IMR-90 (cell line): ENCODE measurements at regions not wholly inside any gene's neighbourhood (a gene's known extent, or its start where the extent isn't known, plus 50 kb on each side); places are given as distances from the start of the nearest gene placed in this dataset.

Source experiments
- ATAC-seq: fragments of 200-7000 bp; cut with Tn5 transposase; 2 replicates; pipeline ENCODE4 v1.9.1; 2020; ENCODE audit warnings: low read depth, mild to moderate bottlenecking, moderate library complexity
- BruUV-seq: library from RNA; stranded (reverse); fragments of 400-500 nt; replicated peaks from 2 replicates; lab custom pipeline; 2021; lab: Mats Ljungman, UMichigan
- CTCF ChIA-PET: fragments of 300-600 bp; formaldehyde crosslinking; extraction: SDS; loops from one replicate; lab custom pipeline; 2021; ENCODE audit warnings: antibody characterized with exemption; lab: Yijun Ruan, JAX
- POLR2A ChIA-PET: fragments of 300-600 bp; sonication (Branson Sonifier 250); formaldehyde crosslinking; loops from one replicate; lab custom pipeline; 2022; ENCODE audit warnings: antibody characterized with exemption; ENCODE audit not compliant: unreplicated experiment; lab: Charles Lee
- DNase-seq: peaks from one replicate; pipeline ENCODE4 v3.0.0; 2013
- H2AFZ ChIP-seq: replicated peaks from 2 replicates; pipeline ENCODE3; 2013; ENCODE audit warnings: low read length, mild to moderate bottlenecking; ENCODE audit not compliant: poor library complexity
- H2AK5ac ChIP-seq: 2 replicates; pipeline ENCODE4 v1.6.1; 2013; ENCODE audit warnings: low read depth, low read length, inconsistent platforms
- H2AK9ac ChIP-seq: replicated peaks from 2 replicates; pipeline ENCODE3; 2013; ENCODE audit warnings: mild to moderate bottlenecking, low read depth, low read length, moderate library complexity; ENCODE audit not compliant: poor library complexity
- H2BK120ac ChIP-seq: 2 replicates; pipeline ENCODE4 v1.6.1; 2013; ENCODE audit warnings: low read depth, low read length, inconsistent platforms
- H2BK15ac ChIP-seq: 3 replicates; pipeline ENCODE4 v1.6.1; 2013; ENCODE audit warnings: low read depth, low read length, inconsistent platforms
- H2BK20ac ChIP-seq: 2 replicates; pipeline ENCODE4 v1.6.1; 2013; ENCODE audit warnings: low read depth, mild to moderate bottlenecking, inconsistent platforms, low read length, moderate library complexity
- H2BK5ac ChIP-seq: 2 replicates; pipeline ENCODE4 v1.6.1; 2013; ENCODE audit warnings: mild to moderate bottlenecking, low read depth, low read length, inconsistent platforms; ENCODE audit not compliant: poor library complexity, severe bottlenecking
- H3K14ac ChIP-seq: replicated peaks from 2 replicates; pipeline ENCODE4 v1.6.1; 2013; ENCODE audit warnings: low read depth, low read length, inconsistent platforms
- H3K18ac ChIP-seq: 2 replicates; pipeline ENCODE4 v1.6.1; 2013; ENCODE audit warnings: low read depth, low read length, control low read depth
- H3K23ac ChIP-seq: 2 replicates; pipeline ENCODE4 v1.6.1; 2013; ENCODE audit warnings: low read depth, low read length, inconsistent platforms
- H3K27ac ChIP-seq: 2 replicates; pipeline ENCODE4 v1.5.1; 2013; ENCODE audit warnings: mild to moderate bottlenecking, control low read depth, low read length; ENCODE audit not compliant: insufficient read depth
- H3K27me3 ChIP-seq: 2 replicates; pipeline ENCODE4 v1.6.1; 2013; ENCODE audit warnings: low read length; ENCODE audit not compliant: control insufficient read depth, insufficient read depth
- H3K36me3 ChIP-seq: 2 replicates; pipeline ENCODE4 v1.6.1; 2013; ENCODE audit warnings: low read length, mixed read lengths; ENCODE audit not compliant: control insufficient read depth, insufficient read depth
- H3K4ac ChIP-seq: 2 replicates; pipeline ENCODE4 v1.6.1; 2013; ENCODE audit warnings: low read depth, low read length, inconsistent platforms
- H3K4me1 ChIP-seq: 2 replicates; pipeline ENCODE4 v1.6.1; 2013; ENCODE audit warnings: low read length, mixed read lengths; ENCODE audit not compliant: control insufficient read depth, insufficient read depth
- H3K4me2 ChIP-seq: 2 replicates; pipeline ENCODE4 v1.6.1; 2013; ENCODE audit warnings: low read depth, mild to moderate bottlenecking, control low read depth, low read length, moderate library complexity
- H3K4me3 ChIP-seq: 2 replicates; pipeline ENCODE4 v1.5.1; 2013; ENCODE audit warnings: low read depth, mild to moderate bottlenecking, control low read depth, low read length, moderate library complexity; ENCODE audit not compliant: insufficient read depth
- H3K56ac ChIP-seq: 2 replicates; pipeline ENCODE4 v1.6.1; 2013; ENCODE audit warnings: low read length, inconsistent platforms; ENCODE audit not compliant: insufficient read depth; ENCODE audit errors: extremely low read depth
- H3K79me1 ChIP-seq, 2 experiments: 2 replicates each; pipeline ENCODE4 v1.6.1; 2013; ENCODE audit warnings: low read length in 2 of 2, inconsistent platforms in 1 of 2, low read depth in 1 of 2
- H3K9ac ChIP-seq: 2 replicates; pipeline ENCODE4 v1.6.1; 2013; ENCODE audit warnings: low read depth, low read length, control low read depth
- H3K9me1 ChIP-seq: 2 replicates; pipeline ENCODE4 v1.6.1; 2013; ENCODE audit warnings: low read length, inconsistent platforms; ENCODE audit not compliant: insufficient read depth
- H3K9me3 ChIP-seq: 2 replicates; pipeline ENCODE4 v1.6.1; 2013; ENCODE audit warnings: low read length; ENCODE audit not compliant: control insufficient read depth, insufficient read depth
- H4K20me1 ChIP-seq: 2 replicates; pipeline ENCODE4 v1.6.1; 2013; ENCODE audit warnings: low read length, inconsistent platforms; ENCODE audit not compliant: insufficient read depth
- H4K5ac ChIP-seq: 2 replicates; pipeline ENCODE4 v1.6.1; 2013; ENCODE audit warnings: mild to moderate bottlenecking, low read depth, low read length, control low read depth
- H4K8ac ChIP-seq, 2 experiments: 2 replicates each; pipeline ENCODE4 v1.6.1; 2013; ENCODE audit warnings: low read depth in 2 of 2, low read length in 2 of 2, control low read depth in 1 of 2, inconsistent platforms in 1 of 2
- H4K91ac ChIP-seq: 2 replicates; pipeline ENCODE4 v1.6.1; 2013; ENCODE audit warnings: low read depth, low read length, inconsistent platforms; ENCODE audit not compliant: insufficient read depth
- MAZ ChIP-seq: IDR thresholded peaks from 2 replicates; pipeline ENCODE4 v1.6.1; 2012; ENCODE audit warnings: low read depth, mild to moderate bottlenecking, low read length, improper control_type of control experiment, moderate library complexity, borderline replicate concordance
- SMC3 ChIP-seq: fragments of 150-350 bp; IDR thresholded peaks from 2 replicates; pipeline ENCODE4 v1.6.1; 2016; ENCODE audit warnings: low read depth, mild to moderate bottlenecking, antibody characterized with exemption, low read length, moderate library complexity
- WGBS, 2 experiments: methylation state at CpG; one replicate each; pipeline versions ENCODE4 v1.1.5 to v1.1.7; 2013; ENCODE audit warnings: missing lambda C conversion rate in 2 of 2; ENCODE audit not compliant: insufficient read length in 1 of 2; ENCODE audit errors: extremely low coverage in 2 of 2; 5-methylcytosine and 5-hydroxymethylcytosine counted together
- dilution Hi-C: fragments of 300-500 bp; cut with HindIII; formaldehyde crosslinking; loops from one replicate; pipeline ENCODE4 v1.14.3; 2018; ENCODE audit warnings: low sequenced_read_pairs; ENCODE audit not compliant: unreplicated experiment
- in situ Hi-C: fragments of 300-500 bp; cut with MboI; formaldehyde crosslinking; loops from 3 replicates; pipeline ENCODE4 v1.14.3; 2019; ENCODE audit warnings: low sequenced_read_pairs, inconsistent platforms, mixed read lengths
- intact Hi-C: fragments of 100-400 bp; cut with micrococcal nuclease; formaldehyde crosslinking; loops from 2 replicates; pipeline ENCODE4 v1.10.0; 2022
- TF ChIP-seq, protein P1 (sequence below): conservative IDR thresholded peaks from 2 replicates; pipeline ENCODE4 v1.5.1; 2012; ENCODE audit warnings: mild to moderate bottlenecking, low read depth, low read length, improper control_type of control experiment

DNA sequence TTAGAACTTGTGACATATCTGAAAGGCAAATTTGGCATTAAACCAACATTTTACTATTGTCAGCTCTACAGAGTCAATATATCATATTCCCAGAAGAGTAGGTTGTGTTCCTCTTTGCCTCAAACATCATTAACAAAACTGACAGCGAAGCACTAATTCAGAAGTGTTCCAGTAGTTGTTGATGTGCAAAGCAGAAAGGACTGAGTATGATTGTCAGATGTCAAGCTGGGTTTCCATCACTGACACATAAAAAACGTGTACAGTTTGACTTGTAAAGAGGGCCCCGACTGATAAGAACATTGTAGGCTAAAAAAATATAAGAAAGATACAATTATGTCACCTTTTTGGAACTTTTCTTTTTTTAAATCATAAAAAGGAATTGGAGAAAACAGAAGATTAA is 101.5 kb upstream of the ZNF608 start:
- Histone ChIP-seq H2BK5ac (no peak overlapping the region), H2AK9ac (no peak overlapping the region), H3K4me1 (0 out of 2 replicates have a peak, but pooled peaks cover 2% of the 10 kb centered on the region), H2BK15ac (no peak overlapping the region), H3K27me3 (no peaks in the 10 kb centered on the region), H3K23ac (no peak overlapping the region), H2AK5ac (no peak overlapping the region), H3K9me3 (no peaks in the 10 kb centered on the region), H3K79me1 (no peaks in the 10 kb centered on the region), H3K4ac (no peak overlapping the region), H3K14ac (no peak overlapping the region), H4K91ac (no peak overlapping the region), H2BK20ac (no peak overlapping the region), H3K27ac (no peak overlapping the region), H4K5ac (no peak overlapping the region), H2AFZ (no peak overlapping the region), H4K8ac (no peak overlapping the region), H4K20me1 (no peaks in the 10 kb centered on the region), H3K9ac (no peak overlapping the region), H3K9me1 (no peaks in the 10 kb centered on the region), H3K18ac (no peak overlapping the region), H3K36me3 (no peaks in the 10 kb centered on the region), H3K56ac (no peak overlapping the region), H2BK120ac (no peak overlapping the region), H3K4me2 (no peak overlapping the region), H3K4me3 (no peak overlapping the region)
- no peak for DNase-seq
- in situ Hi-C loops (no loop called here), intact Hi-C loops (no loop called here), dilution Hi-C loops (no loop called here)
- ChIA-PET POLR2A (no interaction called here), CTCF (no interaction called here)
- no TSS peak for BruUV-seq
- TF ChIP-seq, protein P1, sequence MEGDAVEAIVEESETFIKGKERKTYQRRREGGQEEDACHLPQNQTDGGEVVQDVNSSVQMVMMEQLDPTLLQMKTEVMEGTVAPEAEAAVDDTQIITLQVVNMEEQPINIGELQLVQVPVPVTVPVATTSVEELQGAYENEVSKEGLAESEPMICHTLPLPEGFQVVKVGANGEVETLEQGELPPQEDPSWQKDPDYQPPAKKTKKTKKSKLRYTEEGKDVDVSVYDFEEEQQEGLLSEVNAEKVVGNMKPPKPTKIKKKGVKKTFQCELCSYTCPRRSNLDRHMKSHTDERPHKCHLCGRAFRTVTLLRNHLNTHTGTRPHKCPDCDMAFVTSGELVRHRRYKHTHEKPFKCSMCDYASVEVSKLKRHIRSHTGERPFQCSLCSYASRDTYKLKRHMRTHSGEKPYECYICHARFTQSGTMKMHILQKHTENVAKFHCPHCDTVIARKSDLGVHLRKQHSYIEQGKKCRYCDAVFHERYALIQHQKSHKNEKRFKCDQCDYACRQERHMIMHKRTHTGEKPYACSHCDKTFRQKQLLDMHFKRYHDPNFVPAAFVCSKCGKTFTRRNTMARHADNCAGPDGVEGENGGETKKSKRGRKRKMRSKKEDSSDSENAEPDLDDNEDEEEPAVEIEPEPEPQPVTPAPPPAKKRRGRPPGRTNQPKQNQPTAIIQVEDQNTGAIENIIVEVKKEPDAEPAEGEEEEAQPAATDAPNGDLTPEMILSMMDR = no peak
- TF ChIP-seq MAZ (no peak), SMC3 (no peak)
- WGBS, 2 experiments = no CpG with 5 or more reads among the region's 3 CpGs
- no peak for ATAC-seq
